KG1 (cell line): ENCODE measurements at regions not wholly inside any gene's neighbourhood (a gene's known extent, or its start where the extent isn't known, plus 50 kb on each side); places are given as distances from the start of the nearest gene placed in this dataset.
"Not testable (repeated sequence)": the region's sequence is repeated elsewhere in the genome, so short reads cannot be mapped to it uniquely, and the experiment has no call there.

Experiments
- DNase-seq: peaks from one replicate; lab custom pipeline; 2025; lab: John Stamatoyannopoulos, UW

DNA sequence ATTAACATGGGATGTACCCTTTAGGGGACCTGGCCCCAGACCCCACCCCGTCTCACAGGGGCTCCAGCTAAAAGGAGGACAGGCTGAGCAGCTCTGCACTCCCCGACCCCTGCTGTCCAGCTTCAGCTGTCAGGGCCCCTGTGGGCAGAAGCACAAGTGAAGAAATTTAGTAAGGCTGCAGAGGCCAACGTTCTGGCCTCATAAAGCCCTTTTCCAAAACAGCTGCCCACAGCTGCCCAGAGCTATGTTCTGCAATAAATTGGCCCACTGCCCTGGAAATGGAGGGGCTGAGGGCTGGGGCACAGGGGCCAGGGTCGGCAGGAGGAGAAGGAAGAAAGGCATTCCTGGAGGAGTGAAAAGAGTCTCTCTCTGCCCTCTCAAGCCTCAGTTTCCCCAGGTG is 357.1 kb downstream of the BCL11B start:
- DNase-seq: no peak

GRCh38 chr14:98915625-98916024 is 356.4 kb downstream of the BCL11B start:
- DNase-seq: no peak

- no peak for DNase-seq
Observed at GRCh38 chr14:98916036-98916435, 356.0 kb downstream of the BCL11B start.

DNA sequence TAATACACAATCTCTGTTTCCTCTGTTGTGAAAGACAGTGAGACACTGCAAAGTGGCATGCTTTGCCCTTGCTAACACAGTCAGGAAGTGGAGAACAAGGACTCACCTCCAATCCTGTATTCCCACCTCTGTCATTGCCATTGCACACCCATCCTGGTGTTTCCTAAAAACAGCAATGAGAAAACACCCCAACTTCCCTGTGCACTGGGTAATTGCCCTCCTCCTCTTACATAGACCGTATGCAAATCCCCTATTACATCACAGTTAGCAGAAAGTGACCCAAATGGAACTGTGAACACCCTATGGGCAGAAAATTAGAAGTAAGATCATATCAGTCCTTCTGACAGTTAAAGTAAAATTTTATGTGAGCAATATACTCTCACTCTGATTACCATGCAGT is 355.5 kb downstream of the BCL11B start:
- DNase-seq: no peak

DNA sequence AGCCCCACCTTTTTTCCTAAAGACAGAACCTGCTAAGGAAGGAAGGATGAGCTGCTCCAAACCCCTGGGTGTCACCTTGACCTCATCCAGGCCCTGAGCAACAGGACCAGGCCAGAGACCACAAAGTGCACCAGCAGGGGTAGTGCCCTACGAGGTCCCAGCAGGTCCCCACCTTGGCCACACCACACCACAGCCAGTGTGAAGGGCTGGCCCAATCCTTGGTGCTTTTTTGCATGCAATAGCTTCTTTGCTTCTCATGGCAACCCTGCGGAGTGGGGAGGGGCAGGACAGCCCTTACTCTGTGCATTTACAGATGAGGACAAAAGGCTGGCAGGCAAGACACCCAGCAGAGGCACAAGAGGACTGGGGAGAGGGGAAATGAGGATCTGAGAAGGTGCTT is 352.6 kb downstream of the BCL11B start:
- no peak for DNase-seq

- DNase-seq: not testable (repeated sequence)
Observed at GRCh38 chr14:98921306-98921705, 350.7 kb downstream of the BCL11B start.

DNA sequence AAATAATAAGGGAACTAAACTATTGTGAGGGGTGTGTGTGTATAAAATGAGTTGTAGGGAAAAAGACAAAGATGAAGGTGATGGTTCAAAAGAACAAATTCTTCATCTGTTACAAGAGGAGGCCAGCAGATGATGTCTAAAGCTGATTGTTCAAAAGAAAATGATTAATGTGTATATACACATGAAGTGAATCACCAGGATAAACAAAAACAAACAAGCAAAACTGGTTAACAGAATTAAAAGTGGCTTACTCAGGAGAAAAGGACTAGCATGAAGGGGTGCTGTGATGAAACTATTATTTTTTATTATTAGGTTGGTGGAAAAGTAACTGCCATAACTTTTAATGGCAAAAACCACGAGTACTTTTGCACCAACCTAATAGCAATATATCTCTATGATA is 348.4 kb downstream of the BCL11B start:
- no peak for DNase-seq

DNA sequence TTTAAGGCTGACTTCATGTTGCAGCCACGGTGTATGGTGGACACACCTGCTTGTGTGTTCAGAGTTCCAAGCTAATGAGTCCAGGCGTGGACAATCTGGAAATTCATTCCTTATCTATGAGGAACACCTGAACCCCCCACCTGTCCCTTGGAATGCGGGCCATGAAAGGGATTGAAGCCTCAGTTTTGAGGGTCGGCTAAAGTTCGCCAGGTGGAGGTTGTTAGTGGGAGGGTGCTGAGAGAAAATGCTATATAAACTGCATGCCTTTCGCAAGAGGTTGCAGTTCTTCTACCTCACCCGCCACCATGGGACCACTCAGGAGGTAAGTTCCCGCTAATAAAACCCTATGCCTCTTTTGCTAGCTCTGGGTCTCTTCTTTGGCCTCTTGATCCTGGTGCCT is 348.0 kb downstream of the BCL11B start:
- DNase-seq: no peak

DNA sequence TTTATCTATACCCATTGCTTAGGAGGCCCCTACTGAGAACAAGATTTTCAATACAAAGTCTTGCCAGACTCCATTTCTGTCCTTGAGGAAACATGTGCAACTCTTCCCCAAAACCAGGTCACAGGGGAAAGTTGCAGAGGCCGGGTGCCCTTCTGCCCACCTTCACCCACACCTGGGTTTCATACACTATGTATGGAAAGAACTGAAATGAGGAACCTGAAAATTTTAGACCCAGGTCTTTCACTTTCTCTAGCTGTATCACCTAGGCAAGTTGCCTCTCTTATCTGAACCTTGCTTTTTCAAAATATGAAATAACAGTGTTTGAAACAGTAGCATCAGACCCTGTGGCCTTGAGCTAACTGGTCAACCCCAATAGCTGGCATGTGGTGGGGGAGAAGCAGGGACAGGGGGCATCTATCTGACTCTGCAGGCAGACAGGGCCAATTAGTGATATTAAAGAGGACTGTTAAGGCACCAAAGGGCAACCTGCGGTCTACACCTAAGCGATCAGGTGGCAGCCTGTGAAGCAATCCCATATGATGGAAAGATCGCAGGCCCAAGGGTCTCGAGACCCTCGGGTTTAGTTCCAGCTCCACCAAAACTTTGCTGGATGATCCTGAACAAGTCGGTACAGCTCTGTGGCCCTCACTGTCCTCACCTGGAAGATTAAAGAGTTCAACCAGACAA is 346.5 kb downstream of the BCL11B start:
- no peak for DNase-seq

DNA sequence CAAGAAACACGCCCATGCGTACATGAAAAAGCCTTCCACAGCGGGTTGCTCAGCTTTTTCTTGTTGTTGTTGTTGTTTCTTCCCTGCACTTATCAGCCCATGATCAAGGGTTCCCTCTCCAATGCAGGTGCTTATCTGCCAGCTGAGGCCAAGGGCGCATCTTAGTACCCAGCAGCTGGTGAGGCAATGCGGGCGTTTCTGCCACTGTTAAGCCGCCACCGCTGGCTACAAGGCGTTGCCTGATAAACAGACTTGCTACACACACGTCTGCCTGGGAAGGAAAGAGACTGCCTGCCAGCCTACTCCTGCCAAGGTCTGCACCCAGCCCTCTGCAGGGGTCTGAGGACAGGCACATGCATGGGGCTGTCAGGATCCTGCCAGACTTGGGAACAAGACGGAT is 345.9 kb downstream of the BCL11B start:
- no peak for DNase-seq

DNA sequence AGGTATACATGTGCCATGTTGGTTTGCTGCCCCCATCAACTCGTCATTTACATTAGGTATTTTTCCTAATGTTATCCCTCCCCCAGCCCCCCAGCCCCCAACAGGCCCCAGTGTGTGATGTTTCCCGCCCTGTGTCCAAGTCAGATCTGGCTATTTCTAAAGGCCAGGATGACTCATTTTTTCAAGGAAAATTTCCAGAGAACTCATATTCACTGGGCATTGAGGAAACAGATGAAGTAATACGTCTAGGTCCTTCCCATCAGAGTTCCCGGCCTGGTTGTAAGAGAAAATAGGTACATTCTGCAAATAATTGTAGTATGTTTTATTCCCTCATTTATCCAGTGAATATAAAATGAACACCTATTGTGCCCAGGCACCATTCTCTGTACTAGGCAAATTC is 345.2 kb downstream of the BCL11B start:
- DNase-seq: no peak

- DNase-seq: no peak
Observed at GRCh38 chr14:98927986-98928385, 344.0 kb downstream of the BCL11B start.

DNA sequence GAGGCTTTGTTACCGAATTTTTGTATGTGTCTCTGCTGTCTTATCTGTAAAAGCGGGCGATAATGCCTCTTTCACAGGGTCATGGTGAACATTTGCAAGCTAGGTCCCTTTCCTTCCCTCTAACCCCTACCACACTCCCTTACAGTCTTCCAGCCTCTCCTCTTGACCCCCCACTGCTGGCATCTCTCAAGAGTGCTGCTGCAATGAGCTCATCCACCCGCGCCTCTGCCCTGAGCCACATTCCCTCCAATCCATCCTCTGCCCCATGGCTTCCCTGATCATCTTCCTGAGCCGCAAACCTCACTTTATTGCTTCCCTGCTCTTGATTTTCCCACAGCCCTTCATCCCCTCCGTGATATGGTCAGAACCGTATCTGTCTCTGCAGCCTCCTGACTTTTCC is 343.6 kb downstream of the BCL11B start:
- no peak for DNase-seq

DNA sequence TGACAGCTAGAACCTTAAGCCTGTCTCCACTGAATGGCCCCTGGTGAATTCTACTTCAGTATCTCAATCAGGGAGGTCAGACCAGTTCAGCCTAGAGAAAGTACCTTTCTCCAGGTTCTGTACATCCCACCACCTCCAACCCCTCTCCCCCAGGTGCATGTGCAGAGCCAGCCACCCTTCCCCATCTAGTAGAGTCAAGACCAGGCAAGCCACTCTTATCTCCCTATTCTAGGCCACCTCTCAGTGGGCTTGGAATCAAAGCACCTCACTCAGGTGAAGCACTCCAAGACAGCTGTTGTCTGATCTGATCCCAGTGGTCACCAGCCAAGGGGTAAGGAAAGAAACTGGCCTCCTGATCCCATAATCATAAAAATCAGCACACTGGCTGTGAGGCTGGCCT is 340.9 kb downstream of the BCL11B start:
- DNase-seq: no peak

- DNase-seq: no peak
Observed at GRCh38 chr14:98931911-98932310, 340.1 kb downstream of the BCL11B start.

- DNase-seq: no peak
Observed at GRCh38 chr14:98932431-98933325, 339.3 kb downstream of the BCL11B start.

GRCh38 chr14:98934569-98934968 is 337.4 kb downstream of the BCL11B start:
- not testable (repeated sequence) for DNase-seq

- no peak for DNase-seq
Observed at GRCh38 chr14:98935921-98936320, 336.1 kb downstream of the BCL11B start.

DNA sequence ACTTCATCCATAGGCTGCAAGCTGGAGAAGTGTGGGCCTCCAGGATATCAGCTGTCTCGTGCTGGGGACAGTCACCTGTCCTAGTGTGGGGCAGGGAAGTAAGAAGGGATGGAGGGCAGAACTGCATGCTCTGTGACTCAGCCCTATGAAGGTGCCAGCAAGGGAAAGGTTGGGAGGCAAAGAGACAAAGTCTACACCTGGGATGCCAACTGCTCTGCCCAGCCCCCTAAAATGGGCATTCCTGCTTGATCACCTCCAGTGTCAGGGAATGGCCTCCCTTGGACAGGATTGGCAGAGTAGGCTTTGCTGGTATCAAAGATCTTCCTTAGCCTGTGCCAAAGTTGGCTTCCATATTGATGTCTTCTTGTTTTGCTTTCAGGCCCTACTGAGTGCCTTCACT is 335.0 kb downstream of the BCL11B start:
- DNase-seq: no peak

- DNase-seq: no peak
Observed at GRCh38 chr14:98937712-98938505, 334.1 kb downstream of the BCL11B start.

DNA sequence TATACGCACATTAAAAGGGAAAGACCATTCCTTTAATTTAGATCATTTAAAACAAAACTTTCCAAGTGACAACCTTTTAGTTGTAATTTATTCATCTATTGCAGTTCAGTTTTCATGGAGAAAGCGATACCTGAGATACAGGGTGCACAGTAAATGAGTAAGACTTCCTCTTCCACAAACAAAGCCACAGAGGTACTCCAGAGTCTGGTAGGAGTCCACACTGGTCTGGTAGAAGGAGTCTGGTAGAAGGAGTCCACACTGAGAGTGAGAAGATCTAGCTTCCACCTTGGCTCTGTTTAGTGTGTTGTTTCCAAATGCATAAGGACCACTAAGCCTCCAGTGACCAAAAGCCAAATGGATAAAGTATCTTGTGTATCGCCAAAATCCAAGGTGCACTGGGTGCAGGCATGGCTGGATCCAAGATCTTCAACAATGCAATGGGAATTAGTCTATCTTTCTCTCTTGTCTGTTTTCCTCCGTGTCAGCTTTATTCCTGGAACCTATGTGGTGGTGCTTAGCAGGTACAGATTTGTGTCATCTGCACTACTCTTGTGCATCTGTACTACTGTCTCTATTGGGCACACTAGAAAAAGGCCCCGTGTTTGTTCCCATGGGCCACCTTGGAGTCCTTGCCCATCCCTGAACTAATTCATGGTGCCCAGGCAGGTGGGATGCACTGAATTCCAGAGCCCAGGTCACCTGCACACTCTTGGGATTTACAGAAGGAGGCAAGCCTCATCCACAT is 331.1 kb downstream of the BCL11B start:
- DNase-seq: no peak

GRCh38 chr14:98941481-98941880 is 330.5 kb downstream of the BCL11B start:
- DNase-seq: no peak
